MCF 10A (cell line): ENCODE measurements at regions not wholly inside any gene's neighbourhood (a gene's known extent, or its start where the extent isn't known, plus 50 kb on each side); places are given as distances from the start of the nearest gene placed in this dataset.

ENCODE experiments used
- BruUV-seq: library from RNA; stranded (reverse); fragments of 400-500 nt; replicated peaks from 2 replicates; lab custom pipeline; 2021; lab: Mats Ljungman, UMichigan
- CTCF ChIA-PET: fragments of 300-600 bp; sonication (Branson Sonifier 250); formaldehyde crosslinking; extraction: SDS; loops from one replicate; lab custom pipeline; 2021; ENCODE audit warnings: antibody characterized with exemption, inconsistent platforms; lab: Yijun Ruan, JAX
- POLR2A ChIA-PET: fragments of 300-600, 350-650 bp; sonication (Branson Sonifier 250); formaldehyde crosslinking; extraction: SDS; loops from one replicate; lab custom pipeline; 2020; ENCODE audit warnings: antibody characterized with exemption, inconsistent platforms; lab: Yijun Ruan, JAX
- DNase-seq: peaks from one replicate; pipeline ENCODE4 v3.0.0-alpha.2; 2018; ENCODE audit not compliant: unreplicated experiment
- H3K27ac Mint-ChIP-seq: one replicate; pipeline ENCODE4 v1.8.0; 2022; ENCODE audit warnings: mild to moderate bottlenecking, low read depth, mixed read lengths; ENCODE audit not compliant: unreplicated experiment
- H3K27me3 Mint-ChIP-seq: one replicate; pipeline ENCODE4 v1.8.0; 2022; ENCODE audit warnings: mixed read lengths; ENCODE audit not compliant: insufficient read depth, unreplicated experiment
- H3K36me3 Mint-ChIP-seq: one replicate; pipeline ENCODE4 v1.8.0; 2022; ENCODE audit warnings: mild to moderate bottlenecking, moderate library complexity, mixed read lengths; ENCODE audit not compliant: insufficient read depth, unreplicated experiment
- H3K4me1 Mint-ChIP-seq: one replicate; pipeline ENCODE4 v1.8.0; 2022; ENCODE audit warnings: mixed read lengths; ENCODE audit not compliant: insufficient read depth, unreplicated experiment
- H3K4me3 Mint-ChIP-seq: one replicate; pipeline ENCODE4 v1.8.0; 2022; ENCODE audit warnings: mild to moderate bottlenecking, moderate library complexity, mixed read lengths; ENCODE audit not compliant: unreplicated experiment
- H3K9me3 Mint-ChIP-seq: one replicate; pipeline ENCODE4 v1.8.0; 2022; ENCODE audit warnings: mixed read lengths; ENCODE audit not compliant: unreplicated experiment
- intact Hi-C: fragments of 100-400 bp; cut with micrococcal nuclease; formaldehyde crosslinking; loops from 2 replicates; pipeline ENCODE4 v1.14.1; 2022
- TF ChIP-seq, protein P1 (sequence below): fragments of 200-600 bp; IDR thresholded peaks from one replicate; pipeline ENCODE4 v1.8.0; 2022; ENCODE audit warnings: antibody characterized with exemption, mild to moderate bottlenecking; ENCODE audit not compliant: unreplicated experiment

- no TSS peak for BruUV-seq
- no peak for DNase-seq
- Mint-ChIP-seq H3K36me3 (no peaks in the 10 kb centered on the region), H3K27me3 (no peaks in the 10 kb centered on the region), H3K4me3 (no peak overlapping the region), H3K4me1 (no peaks in the 10 kb centered on the region), H3K27ac (no peak overlapping the region), H3K9me3 (peaks cover 14% of the 10 kb centered on the region)
- intact Hi-C loops: no loop called here
- CTCF ChIA-PET: interaction anchor here (0.6 to 0.8 kb wide), 4 partner anchors 14 to 1838 kb away, joined by 3 to 6 read pairs (median 4); no protein-coding TSS in a partner anchor
- TF ChIP-seq, protein P1, sequence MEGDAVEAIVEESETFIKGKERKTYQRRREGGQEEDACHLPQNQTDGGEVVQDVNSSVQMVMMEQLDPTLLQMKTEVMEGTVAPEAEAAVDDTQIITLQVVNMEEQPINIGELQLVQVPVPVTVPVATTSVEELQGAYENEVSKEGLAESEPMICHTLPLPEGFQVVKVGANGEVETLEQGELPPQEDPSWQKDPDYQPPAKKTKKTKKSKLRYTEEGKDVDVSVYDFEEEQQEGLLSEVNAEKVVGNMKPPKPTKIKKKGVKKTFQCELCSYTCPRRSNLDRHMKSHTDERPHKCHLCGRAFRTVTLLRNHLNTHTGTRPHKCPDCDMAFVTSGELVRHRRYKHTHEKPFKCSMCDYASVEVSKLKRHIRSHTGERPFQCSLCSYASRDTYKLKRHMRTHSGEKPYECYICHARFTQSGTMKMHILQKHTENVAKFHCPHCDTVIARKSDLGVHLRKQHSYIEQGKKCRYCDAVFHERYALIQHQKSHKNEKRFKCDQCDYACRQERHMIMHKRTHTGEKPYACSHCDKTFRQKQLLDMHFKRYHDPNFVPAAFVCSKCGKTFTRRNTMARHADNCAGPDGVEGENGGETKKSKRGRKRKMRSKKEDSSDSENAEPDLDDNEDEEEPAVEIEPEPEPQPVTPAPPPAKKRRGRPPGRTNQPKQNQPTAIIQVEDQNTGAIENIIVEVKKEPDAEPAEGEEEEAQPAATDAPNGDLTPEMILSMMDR: no peak
- POLR2A ChIA-PET: no interaction called here
Observed at GRCh38 chr2:238517209-238517608, 90.5 kb downstream of the ASB1 start.

DNA sequence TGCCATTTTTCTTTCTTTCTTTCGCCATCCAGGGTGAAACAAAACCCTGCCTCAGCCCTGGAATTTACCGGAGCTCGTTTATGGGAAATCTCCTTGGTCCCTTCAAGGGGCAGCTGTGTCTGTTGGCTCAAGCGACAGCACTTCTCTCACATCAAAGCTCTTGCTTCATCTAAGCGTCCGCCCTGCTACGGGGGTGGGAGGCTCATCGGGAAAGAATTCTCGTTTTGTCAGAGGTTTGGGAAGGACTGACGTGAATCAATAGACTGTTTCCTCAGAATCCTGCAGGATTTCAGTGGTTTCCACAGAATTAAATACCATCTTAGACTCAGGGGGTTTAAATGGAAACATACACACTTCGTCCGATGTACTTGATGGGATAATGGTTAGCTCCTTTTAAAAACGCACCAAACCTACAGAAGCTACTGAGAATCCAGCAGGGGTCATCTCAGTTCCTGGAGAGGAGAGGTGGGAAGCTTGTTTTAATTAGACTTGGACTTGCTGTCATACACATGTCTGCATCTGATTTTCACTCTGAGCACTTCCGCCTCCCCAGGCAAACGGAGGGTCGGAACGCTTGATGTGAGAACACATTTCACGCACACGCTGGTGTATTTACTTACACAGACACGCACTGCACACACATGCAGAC, 91.6 kb downstream of the ASB1 start:
- DNase-seq: no peak
- intact Hi-C loops: no loop called here
- no peaks in the 10 kb centered on the region for H3K4me1 Mint-ChIP-seq
- H3K4me3 Mint-ChIP-seq: no peak overlapping the region
- TF ChIP-seq, protein P1: no peak
- H3K9me3 Mint-ChIP-seq: peaks cover 20% of the 10 kb centered on the region
- no peak overlapping the region for H3K27ac Mint-ChIP-seq
- CTCF ChIA-PET: interaction anchor here (0.6 kb wide), 1 partner anchor 102 kb away, joined by 3 read pairs; no protein-coding TSS in a partner anchor
- POLR2A ChIA-PET: no interaction called here
- H3K27me3 Mint-ChIP-seq: no peaks in the 10 kb centered on the region
- no peaks in the 10 kb centered on the region for H3K36me3 Mint-ChIP-seq
- no TSS peak for BruUV-seq

DNA sequence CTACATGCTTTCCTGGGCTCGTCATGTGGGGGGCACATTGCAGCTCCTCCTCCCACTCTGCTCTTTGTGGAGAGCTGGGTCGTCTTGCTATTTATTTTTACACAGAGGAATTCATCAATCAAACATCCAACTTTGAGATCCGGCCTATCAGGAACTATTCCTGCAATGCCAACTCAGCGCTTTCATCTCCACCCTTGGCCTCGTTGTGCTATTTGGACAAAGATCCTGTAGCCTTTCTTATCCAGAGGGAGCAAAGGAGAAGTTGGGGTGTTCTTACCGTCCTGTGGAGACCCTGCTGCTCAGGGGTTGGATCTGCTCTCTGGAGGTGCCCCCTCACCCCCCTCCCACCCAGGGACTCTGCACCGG, 92.1 kb downstream of the ASB1 start:
- POLR2A ChIA-PET: no interaction called here
- TF ChIP-seq, protein P1: no peak
- Mint-ChIP-seq H3K4me3 (no peak overlapping the region), H3K4me1 (no peaks in the 10 kb centered on the region), H3K27ac (no peak overlapping the region), H3K27me3 (no peaks in the 10 kb centered on the region), H3K9me3 (peaks cover 20% of the 10 kb centered on the region), H3K36me3 (no peaks in the 10 kb centered on the region)
- intact Hi-C loops: no loop called here
- BruUV-seq: no TSS peak
- no peak for DNase-seq
- CTCF ChIA-PET: no interaction called here

DNA sequence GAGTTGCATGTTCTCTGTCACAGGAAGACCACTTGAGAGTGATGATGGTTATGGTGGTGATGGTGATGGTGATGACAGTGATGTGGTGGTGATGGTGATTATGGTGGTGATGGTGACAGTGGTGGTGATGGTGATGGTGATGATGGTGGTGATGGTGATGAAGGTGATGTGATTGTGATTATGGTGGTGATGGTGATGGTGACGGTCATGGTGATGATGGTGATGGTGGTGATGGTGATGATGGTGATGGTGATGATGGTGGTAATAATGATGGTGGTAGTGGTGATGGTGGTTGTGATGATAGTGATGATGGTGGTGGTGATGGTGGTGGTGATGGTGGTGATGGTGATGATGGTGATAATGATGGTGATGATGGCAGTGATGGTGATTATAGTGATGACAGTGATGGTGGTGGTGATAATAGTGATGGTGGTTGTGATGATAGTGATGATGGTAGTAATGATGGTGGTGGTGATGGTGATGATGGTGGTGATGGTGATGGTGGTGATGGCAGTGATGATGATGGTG, 93.7 kb downstream of the ASB1 start:
- POLR2A ChIA-PET: no interaction called here

More for the DNA sequence above, 93.7 kb downstream of the ASB1 start:
- Mint-ChIP-seq H3K9me3 (peaks cover 20% of the 10 kb centered on the region), H3K27ac (no peak overlapping the region), H3K4me3 (no peak overlapping the region), H3K36me3 (no peaks in the 10 kb centered on the region), H3K4me1 (peaks cover under 1% of the 10 kb centered on the region), H3K27me3 (no peaks in the 10 kb centered on the region)
- no peak for DNase-seq
- intact Hi-C loops: no loop called here
- CTCF ChIA-PET: interaction anchor here (0.5 to 1.1 kb wide), 2 partner anchors 27 to 146 kb away, joined by 3 read pairs; no protein-coding TSS in a partner anchor
- no TSS peak for BruUV-seq
- TF ChIP-seq, protein P1: no peak
